Umbilical cord (tissue), 1 donor: ENCODE measurements at regions not wholly inside any gene's neighbourhood (a gene's known extent, or its start where the extent isn't known, plus 50 kb on each side); places are given as distances from the start of the nearest gene placed in this dataset.

Source experiments
- DNase-seq: peaks from one replicate; pipeline ENCODE4 v3.0.0-alpha.2; 2015; ENCODE audit warnings: low spot score

- no peak for DNase-seq
Observed at GRCh38 chr17:77644181-77645071, 314.1 kb upstream of the TNRC6C start.

DNA sequence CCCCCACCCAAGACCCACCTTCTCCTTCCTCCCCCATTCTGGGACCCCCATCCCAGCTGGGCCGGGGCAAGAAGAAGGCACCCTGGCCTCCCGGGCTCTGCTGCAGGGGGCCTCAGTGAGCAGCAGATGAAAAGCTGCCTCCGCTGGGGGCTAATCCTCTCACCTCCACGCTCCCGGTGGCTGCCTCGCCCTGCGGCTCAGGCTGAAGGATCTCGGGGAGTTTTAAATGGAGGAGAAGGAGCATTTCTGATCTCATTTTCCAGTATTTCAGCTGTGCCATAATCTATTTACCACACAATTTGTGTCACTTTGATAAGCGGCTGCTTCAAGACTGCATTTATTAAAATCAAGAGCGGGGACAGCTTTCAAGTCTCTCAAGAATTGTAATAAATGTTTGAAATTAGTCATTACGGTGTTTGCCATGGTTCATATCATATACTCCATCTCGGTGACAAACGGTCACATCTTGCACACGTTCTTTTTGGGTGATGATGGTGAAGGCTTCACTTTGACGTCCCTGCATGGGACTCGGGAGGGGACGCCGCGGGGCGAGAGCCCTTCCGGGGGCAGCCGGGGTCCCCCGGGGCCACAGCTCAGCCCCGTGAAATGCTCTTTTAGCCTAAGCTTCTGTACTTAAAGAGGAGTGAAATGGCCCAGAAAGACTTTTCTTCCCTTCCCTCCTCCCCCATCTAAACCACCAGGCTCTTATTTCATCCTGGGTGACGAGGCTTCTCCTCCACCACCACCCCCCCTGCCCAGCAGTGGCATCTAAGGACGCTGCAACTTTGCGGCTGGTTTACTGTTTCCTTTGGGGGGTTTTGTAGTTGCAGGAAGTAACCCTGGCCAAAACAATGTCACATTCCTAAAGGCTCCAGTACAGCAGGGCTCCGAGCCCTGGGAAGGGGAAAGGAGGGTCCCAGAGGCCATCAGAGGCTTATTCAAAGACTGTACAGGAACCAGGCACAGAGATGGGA is 313.1 kb upstream of the TNRC6C start:
- no peak for DNase-seq

DNA sequence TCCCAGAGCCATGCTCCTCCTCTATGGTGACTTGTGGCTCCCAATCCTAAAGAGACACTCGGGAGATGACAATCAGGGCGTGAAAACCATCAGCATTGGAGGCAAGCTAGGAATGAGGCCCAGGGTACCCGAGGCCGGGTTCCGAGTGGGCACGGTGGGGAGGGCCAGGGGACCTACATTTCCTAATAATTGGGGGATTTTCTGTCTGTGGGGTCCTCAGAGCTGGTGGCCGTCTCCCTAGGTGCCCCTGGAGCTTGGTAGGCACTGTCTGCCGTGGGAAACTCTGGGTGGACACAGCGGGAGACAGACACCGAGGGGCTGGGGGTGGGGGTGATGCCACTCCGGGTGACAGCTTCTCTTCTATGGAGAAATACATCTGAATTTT is 312.5 kb upstream of the TNRC6C start:
- no peak for DNase-seq

GRCh38 chr17:77647531-77647930 is 311.0 kb upstream of the TNRC6C start:
- no peak for DNase-seq

- DNase-seq, result no peak
Observed at GRCh38 chr17:77649717-77650211, 308.7 kb upstream of the TNRC6C start.

DNA sequence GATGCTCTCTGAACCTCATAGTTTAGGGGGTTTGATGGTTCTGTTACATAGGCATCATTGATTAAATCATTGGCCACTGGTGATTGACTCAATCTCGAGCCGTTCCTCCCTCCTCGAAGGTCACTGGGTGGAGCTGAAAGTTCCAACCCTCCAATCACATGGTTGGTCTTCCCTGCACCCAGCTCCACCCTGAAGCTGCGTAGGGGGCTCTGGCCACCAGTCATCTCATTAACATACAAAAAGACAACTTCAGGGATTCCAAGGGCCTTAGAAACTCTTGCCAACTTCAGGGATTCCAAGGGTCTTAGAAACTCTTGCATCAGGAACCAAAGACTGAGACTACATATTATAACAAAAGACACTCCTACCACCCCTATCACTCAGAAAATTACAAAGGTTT is 306.5 kb upstream of the TNRC6C start:
- no peak for DNase-seq

DNA sequence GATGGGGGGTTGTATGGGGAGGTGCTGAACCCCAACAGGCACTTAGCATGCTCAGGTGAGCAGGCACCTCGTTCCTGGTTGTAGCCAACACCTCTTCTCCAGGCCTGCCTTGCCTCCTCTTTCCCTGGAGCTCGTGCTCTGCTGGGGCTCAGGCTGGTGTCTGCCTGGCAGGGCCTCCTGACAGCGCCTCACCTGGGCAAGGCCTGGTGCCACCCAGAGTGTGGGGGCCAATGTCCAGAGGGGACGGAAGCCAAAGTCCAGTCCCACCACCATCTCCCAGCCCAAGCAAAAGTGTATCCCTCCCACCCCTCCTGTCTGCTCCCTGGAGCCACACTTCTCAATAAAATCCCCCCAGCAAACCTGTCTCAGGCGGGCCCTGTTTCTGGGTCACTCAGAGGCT is 304.2 kb upstream of the TNRC6C start:
- DNase-seq, result no peak

- no peak for DNase-seq
Observed at GRCh38 chr17:77654850-77655249, 303.7 kb upstream of the TNRC6C start.

- DNase-seq, result no peak
Observed at GRCh38 chr17:77656054-77656453, 302.4 kb upstream of the TNRC6C start.

DNA sequence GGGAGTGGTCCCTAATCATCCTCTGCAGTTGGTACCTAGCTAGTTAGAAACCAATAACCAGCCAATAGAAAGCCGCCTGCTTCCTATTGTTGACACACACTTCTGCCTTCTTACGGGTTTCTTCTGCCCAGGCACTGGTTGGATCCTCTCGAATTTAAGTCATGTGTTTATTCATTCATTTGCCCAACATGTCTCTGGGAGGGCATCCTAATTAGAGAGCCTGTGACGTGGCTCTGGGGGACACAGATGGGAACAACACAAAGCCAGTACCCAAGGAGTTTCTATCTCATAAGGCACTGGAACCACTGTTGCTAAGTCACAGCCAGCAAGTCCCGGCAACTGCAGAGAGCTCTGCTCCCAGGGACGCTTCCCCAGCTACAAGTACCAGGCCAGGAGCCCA is 300.7 kb upstream of the TNRC6C start:
- no peak for DNase-seq

DNA sequence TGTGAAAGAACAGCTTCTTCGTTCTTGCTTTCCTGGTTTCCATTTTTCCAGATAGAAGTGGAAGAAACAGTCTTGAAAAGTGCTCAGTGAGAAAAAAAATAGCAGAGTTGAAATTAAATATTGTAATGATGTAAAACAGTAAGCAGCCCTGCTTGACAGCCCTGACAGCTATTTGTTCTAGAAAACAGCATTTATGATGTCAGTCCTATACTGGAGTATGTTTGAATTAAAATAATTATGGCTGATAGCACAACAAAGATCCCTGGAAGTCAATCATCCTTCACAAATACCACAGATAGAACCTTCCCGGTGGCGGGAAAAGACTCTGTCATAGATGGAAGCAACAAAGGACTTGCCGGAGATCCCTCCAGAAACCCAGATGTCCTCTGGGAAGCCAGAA is 298.0 kb upstream of the TNRC6C start:
- no peak for DNase-seq

- no peak for DNase-seq
Observed at GRCh38 chr17:77662833-77663232, 295.7 kb upstream of the TNRC6C start.

GRCh38 chr17:77664097-77664729 is 294.3 kb upstream of the TNRC6C start:
- DNase-seq, result no peak

- DNase-seq, result no peak
Observed at GRCh38 chr17:77665833-77666232, 292.7 kb upstream of the TNRC6C start.

- no peak for DNase-seq
Observed at GRCh38 chr17:77666462-77666861, 292.0 kb upstream of the TNRC6C start.

DNA sequence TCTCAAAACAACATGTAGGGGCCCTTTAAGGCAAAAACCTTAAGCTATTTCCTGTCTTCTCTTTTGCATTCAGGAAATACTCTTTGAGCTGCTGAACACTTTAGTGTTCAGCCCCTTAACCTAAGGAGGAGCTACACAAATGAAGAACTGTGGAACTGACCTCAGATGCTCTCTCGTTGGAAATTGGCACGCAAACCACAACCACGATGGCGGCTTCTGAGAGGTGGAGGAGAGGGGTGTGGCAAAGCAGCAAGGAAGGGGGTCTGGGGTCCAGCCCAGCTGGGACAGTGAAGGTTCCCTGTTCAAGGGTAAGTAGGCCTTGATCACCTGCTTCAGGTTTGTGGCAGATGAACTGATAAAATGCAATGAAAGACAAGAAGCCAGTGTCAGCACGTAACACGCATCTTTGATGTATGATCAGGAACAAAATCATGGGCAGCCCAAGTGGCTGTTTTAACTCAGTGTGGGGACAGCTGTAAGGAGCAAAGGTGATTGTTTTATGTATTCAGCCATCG is 291.6 kb upstream of the TNRC6C start:
- no peak for DNase-seq

DNA sequence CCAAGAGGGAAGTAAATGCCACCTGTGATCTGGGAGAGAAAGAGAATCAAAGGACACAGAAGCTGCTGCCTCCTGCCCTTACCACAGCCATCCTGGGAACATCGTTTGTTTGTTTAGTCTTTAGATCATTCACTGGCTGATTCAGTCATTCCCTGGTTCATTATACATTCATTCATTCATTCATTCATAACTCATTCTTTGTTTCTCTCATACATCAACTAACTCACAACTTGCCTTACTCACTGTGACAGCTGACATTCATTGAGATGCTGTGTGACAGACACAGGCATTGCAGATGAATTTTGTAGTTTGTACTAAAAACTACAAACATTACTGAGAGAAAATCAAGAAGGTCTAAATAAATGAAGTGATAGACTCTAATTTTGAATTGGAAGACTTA is 291.0 kb upstream of the TNRC6C start:
- no peak for DNase-seq

- DNase-seq, result no peak
Observed at GRCh38 chr17:77668518-77668917, 290.0 kb upstream of the TNRC6C start.

GRCh38 chr17:77670173-77670572 is 288.3 kb upstream of the TNRC6C start:
- DNase-seq, result no peak

- no peak for DNase-seq
Observed at GRCh38 chr17:77674358-77674757, 284.1 kb upstream of the TNRC6C start.

DNA sequence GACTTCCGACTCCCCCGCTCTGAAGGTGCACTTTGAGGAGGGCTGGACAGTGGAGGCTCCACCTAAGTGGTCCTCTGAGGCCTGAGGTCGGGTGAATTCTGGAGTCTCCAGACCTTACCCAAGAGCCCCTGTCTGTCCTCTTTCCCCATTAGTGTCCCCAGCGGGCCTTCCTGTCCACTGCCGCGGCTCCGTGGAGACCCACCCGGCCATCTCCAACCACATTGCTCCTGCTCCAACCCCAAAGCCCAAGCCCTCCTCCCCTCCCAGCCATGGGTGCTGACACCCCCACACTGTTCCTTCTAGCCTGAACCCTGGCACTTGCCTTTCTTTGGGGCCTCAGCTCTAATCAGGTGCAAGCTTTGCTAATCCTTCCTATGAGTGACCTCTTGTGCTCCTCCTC is 283.1 kb upstream of the TNRC6C start:
- DNase-seq, result no peak

DNA sequence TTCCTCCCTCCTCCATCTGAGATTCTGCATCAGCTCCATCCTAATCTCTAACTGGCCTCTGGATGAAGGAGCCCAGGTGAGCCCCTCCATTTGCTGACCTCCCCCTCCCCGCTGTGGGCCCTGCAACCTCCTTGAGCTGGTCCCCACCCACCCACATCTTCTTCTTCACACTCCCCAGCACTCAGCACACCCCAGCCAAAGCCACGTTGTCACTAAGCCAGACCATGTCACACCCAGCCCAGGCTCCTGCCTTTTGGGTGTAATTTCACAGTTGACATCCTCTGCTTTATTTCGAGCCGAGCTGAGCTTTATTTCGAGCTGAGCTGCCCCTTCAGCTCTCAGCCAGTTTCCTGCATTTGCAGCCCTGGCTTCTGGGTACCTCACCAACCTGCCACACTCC is 282.7 kb upstream of the TNRC6C start:
- DNase-seq, result no peak
